GM19452 (cell line): ENCODE measurements at regions not wholly inside any gene's neighbourhood (a gene's known extent, or its start where the extent isn't known, plus 50 kb on each side); places are given as distances from the start of the nearest gene placed in this dataset.
"Not testable (repeated sequence)": the region's sequence is repeated elsewhere in the genome, so short reads cannot be mapped to it uniquely, and the experiment has no call there.

Source experiments
- ATAC-seq: cut with Tn5 transposase; IDR thresholded peaks from one replicate; pipeline ENCODE4 v1.9.1; 2021; ENCODE audit not compliant: unreplicated experiment

DNA sequence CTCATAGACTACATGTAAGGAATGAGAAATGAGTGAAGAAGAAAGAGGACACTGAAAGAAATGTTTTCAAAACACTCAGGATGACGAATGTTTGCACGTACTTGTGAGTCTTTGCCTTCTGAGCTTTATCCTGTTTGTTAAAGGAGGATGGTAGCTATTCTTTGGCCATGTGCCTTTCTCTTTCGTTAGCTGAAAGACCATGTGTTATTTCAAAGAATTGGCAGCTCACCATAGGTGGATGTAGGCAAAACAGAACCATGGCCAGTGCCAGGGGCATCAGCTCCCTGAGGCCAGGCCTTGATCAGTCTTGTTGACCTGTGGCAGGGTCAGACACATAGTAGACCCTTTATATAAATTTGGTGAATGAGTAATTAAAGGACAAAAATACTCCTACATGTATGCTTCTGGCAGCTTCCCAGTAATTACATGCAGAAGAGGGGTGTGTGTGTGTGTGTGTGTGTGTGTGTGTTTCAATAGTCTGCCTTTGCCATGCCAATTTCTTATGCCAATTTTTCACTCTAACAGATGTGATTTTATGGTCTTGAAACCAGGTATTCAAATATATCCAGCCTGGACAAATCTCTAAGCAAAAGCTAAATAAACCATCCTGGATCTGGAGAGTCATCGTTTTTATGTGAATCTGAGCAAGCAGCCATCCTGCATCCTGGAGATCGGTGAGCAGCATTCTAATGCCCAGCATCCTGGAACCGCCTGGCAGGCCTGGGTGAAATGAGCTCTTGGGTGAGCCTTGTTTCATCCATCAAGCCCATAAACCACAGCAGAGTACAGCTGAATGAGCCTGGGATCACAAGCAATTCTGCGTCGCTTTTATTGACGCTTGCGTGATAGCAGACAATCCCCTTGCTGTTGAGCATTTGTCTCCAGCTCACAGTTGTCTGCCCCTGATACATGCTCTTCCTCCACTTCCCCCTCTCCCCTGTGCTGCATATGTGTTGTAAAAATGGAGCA, 475.4 kb downstream of the MED10 start:
- no peak for ATAC-seq

DNA sequence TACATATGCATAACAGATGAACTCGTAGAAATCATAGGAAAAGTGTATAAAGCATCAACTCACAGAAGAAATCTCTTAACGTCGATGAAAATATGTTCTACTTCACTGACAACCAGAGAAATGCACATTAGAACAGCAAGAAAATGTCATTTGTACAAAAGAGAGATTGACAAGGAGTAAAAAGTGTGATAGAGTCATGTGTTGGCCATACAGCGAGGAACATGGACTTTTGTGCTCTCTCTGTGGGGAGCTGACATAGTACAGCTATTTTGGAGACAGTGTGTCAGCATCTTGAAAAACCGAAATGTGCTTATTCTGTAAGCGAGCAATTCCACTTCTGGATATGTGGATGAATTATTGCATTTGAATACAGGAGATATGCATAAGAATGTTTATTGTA, 477.9 kb downstream of the ICE1 start:
- ATAC-seq: no peak

DNA sequence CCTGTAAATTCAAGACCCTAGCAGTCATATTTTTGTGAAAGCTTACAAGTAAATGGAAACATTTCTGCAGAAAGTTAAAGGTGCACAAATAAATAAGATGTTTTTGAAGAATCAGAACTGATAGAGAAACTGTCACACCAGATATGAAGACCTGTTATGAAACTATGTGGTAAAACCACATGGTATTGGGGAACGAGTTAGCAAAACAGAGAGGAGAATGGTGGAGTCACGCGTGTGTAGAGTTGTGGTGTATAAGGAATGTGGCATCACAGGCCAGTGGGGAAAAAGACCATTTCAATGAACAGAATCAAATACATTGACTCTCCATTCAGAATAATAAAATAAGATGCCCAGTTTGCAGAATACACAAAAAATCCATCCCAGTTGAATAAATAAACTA, 477.2 kb downstream of the ICE1 start:
- ATAC-seq: no peak

DNA sequence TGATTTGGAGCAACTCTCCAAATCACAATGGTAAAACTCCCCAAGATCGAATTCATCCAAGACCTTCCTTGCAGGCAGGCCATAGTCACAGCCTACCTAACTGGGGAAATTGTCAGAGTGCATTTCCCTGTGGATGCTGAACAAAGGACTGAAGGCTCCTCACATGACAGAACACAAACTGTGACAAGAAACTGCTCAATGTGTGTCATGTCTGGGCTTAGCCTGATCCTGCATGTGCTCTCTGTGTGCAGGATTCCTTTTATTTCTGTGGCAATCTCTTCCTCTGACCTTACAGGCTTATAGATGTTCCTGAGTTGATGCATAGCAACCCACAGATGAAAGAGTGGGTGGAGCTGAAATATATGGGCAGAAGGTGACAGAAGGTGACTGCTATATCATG, 465.8 kb downstream of the ICE1 start:
- no peak for ATAC-seq

DNA sequence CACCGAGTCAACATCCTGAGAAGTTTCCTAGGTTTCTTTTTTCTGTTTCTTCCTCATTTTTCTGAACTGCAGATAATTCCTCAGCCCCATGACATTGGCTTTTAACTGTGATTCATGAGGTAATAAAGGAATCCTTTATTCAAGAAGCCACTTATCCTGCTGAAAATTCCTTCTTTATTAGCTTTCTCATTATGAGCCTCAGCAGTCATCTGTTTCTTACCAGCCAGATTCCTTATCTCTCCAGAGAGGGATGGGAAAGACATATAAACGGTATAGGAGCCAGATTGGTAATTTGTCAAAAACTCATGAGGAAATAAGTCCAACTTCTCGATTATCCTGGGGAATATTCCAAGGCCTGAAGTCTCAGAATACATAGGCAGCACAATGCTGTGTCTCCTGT, 465.4 kb downstream of the ICE1 start:
- ATAC-seq: no peak

DNA sequence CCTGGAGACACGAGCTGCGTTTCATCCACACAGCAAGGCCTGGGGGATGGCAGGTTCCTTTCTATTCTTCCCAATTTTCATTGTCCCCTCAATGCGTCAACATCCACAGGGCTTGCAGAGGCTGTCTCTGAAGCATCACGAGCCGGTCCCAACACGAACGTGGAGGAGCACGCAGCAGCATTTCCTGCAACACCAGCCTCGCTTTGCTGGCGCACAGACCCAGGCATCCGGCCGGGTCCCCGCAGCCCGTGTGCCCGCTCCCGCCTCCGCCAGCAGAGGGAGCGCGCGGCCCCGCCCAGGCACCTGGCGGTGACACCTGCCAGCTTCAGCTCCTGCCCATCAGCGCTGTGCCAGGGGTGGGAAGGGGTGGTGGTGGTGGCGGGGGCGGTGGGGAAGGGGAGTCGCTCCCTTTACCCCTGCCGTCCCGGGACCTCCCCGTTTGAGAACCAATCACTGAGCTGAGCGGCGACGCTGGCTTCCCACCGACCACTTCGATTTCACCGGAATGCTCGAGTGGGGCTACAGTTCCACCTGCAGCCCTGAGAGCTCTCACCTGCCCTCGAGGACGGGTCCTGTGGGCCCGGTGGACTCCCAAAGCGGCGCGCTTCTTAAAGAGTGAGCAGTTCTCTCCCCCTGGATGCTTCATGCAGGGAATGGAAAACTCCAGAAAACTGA, 464.5 kb downstream of the ICE1 start:
- ATAC-seq: peak; percentile 75

DNA sequence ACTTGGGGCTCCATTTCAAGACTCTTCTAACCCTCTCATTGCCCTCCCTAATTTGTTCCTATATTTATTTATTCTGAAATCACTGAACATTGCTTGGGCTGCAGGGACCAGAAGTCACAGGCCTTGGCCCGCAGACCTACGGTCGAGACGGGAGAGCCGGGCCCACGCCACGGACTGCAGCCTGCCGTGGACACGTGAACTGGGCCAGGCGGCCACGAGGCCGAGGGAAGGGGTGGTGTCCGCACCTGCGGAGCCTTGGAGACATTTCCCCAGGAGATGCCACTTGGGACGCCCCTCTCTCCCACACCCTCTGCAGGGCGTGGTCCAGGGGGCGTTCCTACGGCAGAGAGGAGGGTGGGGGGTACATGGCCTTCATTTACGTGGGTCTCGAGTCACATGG, 463.9 kb downstream of the ICE1 start:
- no peak for ATAC-seq

DNA sequence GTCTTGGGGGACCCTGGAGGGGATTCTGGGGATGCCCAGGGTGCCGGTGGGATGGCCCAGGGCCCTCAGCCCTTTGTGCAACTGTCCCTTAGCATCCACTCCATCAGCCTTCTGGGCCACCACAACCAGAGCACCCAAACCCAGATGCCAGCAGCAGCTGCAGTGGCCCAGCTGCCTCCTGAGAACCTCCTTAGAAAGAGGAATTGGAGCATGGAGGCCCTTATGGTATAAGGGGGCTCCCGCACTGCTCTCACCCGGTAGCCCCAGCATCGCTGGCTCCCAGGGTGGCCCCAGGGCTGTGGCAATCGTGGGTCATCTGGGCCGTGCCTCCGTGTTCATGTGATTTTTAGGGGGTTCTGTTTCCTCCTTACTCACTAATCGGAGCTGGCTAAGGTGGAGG, 463.3 kb downstream of the ICE1 start:
- no peak for ATAC-seq

DNA sequence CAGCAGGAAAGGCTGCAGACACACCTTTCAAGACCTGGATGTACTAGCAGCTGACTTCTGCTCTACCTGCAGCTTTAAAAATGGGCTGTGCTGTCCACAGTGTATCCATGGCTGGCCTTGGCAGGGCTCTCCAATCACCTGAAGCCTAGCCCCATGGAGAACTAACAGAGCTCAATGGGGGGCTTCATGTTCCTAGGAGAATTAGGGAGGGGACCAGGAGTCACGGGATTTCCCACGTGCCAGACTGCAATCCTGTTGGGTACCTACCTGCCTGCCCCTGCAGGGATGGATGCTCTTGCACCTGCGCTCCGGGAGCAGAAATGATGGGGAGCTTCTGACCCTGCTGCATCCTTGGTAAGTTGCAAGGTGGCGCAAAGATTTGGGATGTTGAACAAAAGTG, 462.1 kb downstream of the ICE1 start:
- no peak for ATAC-seq

DNA sequence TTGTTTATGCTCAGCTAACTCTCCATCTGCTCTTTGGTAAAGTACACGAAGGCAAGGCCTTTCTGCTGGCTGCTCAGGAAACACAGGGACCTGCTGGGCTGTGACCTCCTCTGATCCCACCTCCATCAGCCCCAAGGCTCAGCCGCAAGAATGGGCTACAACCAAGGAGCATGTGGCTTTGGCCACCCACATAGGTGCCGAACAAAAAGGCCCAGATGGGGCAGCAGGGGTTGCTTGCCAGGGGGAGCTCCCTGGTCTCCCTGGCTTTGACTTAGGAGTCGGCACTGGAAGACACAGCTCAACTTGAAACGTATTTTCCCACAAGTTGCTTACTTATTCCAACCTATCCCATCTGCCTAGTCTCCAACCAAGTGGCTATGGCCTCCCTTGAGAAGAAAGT, 461.1 kb downstream of the ICE1 start:
- no peak for ATAC-seq

DNA sequence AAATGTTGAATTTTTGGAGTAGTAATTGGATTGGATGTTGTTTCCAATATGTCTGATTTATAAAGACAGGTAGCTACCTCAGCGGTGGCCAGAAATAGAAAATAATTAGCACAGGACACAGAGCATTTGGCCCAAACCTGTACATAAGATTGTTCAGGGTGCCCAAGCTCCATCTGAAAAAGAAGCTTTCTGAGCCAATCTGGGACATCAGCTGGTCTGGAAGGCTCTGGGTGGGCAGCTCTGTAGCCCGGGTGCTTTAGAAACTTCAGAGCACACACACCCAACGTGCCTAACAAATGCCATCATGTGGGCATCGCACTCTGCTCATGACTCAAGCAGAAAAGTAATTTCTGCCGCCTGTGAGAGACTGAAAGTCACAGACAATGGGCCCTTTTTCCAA, 460.7 kb downstream of the ICE1 start:
- ATAC-seq: no peak

DNA sequence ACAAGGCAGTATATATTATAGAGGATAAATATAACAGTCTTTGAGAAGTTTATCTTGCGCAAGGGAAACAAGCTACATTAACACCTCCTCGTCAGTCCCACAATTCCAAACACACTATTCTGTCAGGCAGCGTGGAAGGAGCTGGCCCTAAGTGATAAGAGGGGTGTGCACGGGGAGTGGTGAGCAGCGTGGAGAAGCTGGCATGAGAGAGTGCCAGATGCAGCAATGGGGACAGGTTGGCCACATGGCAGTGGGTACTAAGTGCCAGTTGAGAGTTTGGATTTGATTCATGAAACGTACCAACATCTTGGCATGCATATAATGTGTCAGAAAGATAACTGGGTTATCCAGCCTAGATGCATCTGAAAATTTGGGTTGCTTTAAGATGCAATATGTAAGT, 460.2 kb downstream of the ICE1 start:
- ATAC-seq: no peak

DNA sequence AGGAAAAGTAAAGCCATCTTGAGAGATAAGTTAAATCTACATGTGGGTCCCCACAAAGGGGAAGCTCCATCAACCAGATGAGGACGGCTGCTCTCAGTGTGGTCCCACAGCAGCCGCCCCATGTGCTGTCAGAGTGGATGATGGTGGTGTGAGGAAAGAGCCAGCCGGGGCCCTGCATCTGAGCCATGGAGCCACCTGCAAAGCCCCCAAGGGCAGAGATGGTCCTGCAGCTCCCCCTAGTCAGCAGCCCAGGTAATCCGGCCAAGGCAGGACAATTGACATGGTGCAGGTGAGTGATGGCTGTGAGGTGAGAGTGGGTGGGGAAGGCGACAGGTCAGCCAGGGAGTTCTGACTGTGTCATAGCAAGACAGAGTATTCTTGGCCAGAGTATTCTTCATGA, 458.8 kb downstream of the ICE1 start:
- peak; percentile 55 for ATAC-seq

DNA sequence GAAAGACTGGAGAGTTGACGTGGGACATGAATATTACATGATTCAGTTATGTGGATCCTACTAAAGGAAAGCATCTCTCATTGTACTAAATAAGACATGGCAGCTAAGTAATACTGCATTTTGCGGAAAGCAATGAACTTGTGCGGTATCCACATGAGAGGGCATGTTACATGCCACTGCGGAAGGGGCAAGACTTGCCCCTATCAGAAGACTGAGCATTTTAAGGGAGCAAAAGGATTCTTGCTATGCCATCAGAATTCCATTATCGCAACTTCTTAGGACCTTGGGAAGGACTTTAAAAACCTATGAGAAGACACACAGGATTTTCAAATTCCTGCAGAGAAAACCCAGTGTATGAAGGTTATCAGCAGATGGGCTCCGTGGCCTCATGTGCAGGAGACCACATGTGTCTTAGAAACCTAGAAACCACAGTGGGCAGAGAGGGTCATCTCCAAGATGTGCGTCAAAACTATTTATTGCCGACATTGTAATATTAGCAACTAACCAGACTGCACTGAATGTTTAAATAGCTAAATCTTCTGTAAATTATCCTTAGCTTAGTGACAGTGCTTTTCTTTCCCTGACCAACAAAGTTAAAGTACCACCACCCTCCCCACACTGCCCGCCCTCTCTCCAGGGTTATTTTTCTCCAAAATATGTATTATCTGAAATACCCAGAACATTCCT, 457.7 kb downstream of the ICE1 start:
- no peak for ATAC-seq

DNA sequence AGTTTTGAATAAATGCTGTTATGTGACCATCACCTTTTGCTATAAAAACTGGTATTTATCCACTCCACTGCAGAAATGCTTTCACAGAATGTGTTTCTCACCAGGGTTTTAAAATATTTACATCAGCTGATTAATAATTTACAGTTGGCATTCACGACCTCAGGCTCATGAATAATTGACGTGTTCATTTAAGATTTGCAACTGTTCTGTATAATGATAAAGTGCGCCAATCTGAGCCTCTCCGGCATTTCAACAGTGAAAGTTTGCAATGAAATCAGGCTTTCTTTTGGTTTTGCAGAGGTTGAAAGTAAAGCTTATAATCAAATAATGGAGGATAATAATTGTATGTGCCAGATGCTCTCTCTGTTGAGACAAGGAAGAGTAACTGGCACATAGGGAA, 434.9 kb downstream of the ICE1 start:
- no peak for ATAC-seq

DNA sequence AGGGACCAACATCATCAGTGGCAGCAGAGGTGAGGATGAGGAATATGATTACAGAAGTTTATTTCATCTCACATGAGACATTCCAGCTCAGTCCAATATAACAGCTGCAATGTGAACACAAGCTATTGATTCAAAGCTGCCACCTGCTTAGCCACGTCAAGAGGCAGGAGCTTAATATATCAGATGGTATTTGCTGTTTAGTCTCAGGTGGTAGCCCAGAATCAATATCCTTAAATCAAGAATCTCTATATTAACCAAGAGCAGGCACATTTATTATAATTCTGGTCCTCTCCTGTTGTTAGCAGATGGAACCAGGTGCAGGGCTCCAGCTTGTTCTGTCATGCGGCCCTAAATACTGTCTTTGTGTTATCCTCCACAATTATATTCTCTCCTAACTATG, 431.6 kb downstream of the ICE1 start:
- no peak for ATAC-seq

DNA sequence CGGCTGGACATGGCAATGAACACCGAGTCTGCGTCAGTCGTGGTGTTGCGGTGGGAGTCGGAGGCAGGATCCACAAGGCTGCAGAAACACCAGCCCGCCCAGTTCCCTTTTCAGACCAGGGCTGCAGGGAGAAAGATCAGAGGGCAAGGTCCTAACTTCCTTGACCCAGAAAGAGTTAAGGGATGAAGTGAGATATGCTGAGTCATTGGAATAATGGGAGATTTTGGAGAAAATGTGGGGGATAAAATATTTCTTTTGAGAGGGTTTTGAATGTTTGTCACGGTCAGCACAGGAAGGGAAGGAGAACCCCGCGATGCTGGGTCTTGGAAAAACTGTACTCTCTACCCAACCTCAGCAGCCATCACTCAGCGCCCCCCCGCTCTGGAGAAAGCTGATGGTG, 416.0 kb downstream of the ICE1 start:
- no peak for ATAC-seq

DNA sequence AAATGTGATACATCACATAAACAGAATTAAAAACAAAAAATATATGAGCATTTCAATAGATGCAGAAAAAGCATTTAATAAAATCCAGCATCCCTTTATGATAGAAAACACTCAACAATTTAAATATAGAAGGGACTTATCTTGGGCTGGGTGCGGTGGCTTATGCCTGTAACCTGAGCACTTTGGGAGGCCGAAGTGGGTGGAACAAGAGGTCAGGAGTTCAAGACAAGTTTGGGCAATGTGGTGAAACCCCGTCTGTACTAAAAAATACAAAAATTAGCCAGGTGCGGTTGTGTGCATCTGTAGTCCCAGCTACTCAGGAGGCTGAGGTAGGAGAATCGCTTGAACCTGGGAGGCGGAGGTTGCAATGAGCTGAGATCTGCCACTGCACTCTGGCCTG, 409.1 kb downstream of the ICE1 start:
- ATAC-seq: not testable (repeated sequence)

DNA sequence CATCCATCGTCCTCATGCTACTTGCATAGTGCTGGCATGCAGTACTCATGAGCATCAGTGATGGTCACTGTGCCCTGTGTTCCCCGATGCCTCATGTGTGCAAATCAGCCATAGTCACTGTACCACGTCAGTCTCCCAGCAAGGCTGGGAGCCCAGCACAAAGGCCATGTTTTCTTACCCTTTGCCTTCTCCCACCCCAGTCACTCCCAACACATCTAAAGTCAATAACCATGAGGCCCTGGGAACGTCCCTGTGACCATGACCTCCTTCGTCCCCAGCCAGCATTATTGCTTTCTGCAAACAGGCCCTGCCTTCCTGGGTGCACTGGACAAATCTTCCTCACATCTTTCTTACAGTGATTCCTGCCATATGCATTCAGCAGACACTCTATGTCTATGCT, 406.1 kb downstream of the ICE1 start:
- ATAC-seq: no peak

DNA sequence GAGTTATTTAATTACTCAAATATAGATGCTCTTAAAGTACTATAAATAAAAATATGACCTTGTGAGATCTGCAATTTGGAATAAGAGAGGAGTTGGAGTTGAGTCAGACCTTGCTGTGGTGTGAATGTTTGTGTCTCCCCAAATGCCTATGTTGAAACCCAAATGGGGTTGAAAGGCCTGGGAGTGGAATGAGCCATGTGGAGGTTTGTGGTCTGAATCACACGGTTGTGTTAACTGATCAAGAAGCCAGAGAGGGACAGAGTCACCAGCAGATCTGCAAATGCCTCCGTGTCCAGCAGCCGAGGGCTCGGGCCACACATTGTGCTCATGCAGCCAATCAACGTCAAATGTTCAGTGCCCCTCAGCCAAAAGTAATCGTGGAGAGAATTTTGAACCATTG, 404.4 kb downstream of the ICE1 start:
- no peak for ATAC-seq

DNA sequence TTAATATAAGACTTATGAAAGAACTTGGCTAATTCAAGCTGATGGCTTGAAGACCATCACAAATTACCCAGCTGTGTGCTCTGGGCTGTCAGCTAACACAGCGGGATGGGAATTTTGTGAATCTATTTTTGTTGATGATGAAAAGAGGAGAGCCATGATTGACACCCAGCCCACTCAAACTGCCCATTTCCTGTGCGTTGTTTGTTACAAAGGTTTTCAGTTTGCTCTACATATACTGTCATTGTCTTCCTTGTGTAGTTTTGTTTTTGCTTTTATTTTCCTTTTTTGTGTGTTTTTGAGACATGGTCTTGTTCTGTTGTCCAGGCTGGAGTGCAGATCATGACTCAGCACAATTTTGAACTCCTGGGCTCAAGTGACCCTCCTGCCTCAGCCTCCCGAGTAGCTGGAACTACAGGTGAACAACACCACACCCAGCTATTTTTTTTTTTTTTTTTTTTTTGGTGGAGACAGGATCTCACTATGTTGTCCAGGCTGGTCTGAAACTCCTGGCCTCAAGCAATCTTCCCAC, 400.3 kb downstream of the ICE1 start:
- no peak for ATAC-seq

DNA sequence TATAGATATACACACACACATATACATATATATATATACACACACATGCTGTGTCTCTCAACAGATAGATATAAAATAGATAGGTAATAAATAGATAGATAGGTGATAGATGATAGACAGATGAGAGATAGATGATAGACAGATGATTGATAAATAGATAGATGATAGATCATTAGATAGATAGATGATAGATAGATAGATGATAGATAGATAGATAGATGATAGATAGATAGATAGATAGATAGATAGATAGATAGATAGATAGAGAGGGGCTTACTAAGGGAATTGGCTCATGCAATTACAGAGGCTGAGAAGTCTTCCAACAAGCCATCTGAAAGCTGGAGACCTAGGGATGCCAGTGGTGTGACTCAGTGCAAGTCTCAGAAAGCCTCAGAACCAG, 394.5 kb downstream of the ICE1 start:
- ATAC-seq: no peak
